ENCODE measurements at regions not wholly inside any gene's neighbourhood (a gene's known extent, or its start where the extent isn't known, plus 50 kb on each side); places are given as distances from the start of the nearest gene placed in this dataset.

GRCh38 chr2:40043641-40044040 is 264.6 kb upstream of the THUMPD2 start:
- TF ChIP-seq GATA2 (IDR thresholded peaks at IDR 0.05; ENCODE audit: low read depth, low read length): no peak
- no peak for TF ChIP-seq GATA3 (IDR thresholded peaks at IDR 0.05; ENCODE audit: low read depth, low read length)

GRCh38 chr2:40043191-40043590 is 264.1 kb upstream of the THUMPD2 start:
- no peak for TF ChIP-seq GATA2 (IDR thresholded peaks at IDR 0.05; ENCODE audit: low read depth, low read length)

DNA sequence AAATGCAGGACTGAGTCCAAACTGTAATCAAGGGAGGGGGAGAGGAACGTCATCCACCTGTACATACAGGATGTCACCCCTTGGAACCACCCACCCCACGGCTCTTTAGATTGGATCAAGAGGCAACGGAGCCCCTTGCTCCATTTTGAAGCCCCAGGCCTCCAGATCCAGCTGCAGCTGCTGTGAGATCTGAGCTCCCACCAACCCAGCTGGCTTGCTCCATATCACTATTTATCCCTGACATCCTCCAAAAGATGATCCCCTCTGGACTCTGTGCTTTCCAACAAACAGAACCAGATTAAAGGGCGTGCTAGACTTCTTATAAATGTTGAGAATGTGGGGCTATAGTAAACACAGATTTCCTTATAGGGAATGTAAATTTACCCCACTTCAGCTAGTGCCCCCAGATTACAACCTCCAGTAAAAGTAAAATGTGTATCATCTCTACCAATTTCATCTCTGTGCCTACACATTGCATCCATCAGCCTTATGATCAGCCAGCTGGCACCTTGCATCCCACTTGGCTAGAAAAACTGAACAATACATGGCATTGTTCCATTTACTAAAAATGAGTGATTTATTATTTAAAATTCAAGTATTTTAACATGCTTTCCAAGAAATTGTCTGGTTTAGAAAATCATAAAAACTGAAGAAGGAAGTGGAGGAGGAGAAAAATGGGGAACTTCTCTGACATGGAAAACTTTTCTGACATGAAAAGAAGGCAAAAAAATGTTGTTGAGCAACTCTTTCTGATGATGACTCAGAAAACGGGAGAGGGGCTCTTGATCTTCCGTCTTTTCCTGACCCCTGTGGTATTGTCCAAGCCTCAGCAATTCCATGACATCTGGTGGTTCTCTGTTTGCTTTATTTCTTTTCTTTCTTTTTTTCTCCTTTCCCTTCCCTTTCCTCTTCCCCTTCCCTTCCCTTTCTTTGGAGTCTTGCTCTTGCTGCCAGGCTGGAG is 262.6 kb upstream of the THUMPD2 start:
- TF ChIP-seq GATA2 (IDR thresholded peaks at IDR 0.05; ENCODE audit: low read depth, low read length) (no peak), GATA3 (IDR thresholded peaks at IDR 0.05; ENCODE audit: low read depth, low read length) (no peak)

GRCh38 chr2:40039549-40039948 is 260.5 kb upstream of the THUMPD2 start:
- TF ChIP-seq GATA3 (IDR thresholded peaks at IDR 0.05; ENCODE audit: low read depth, low read length) (no peak), GATA2 (IDR thresholded peaks at IDR 0.05; ENCODE audit: low read depth, low read length) (no peak)

- TF ChIP-seq GATA2 (IDR thresholded peaks at IDR 0.05; ENCODE audit: low read depth, low read length) (0 out of 2 replicates have a peak, but pooled peaks have one; percentile 18), GATA3 (IDR thresholded peaks at IDR 0.05; ENCODE audit: low read depth, low read length) (0 out of 2 replicates have a peak, but pooled peaks have one; percentile 38)
Measured at GRCh38 chr2:40038646-40039045, 259.6 kb upstream of the THUMPD2 start.

DNA sequence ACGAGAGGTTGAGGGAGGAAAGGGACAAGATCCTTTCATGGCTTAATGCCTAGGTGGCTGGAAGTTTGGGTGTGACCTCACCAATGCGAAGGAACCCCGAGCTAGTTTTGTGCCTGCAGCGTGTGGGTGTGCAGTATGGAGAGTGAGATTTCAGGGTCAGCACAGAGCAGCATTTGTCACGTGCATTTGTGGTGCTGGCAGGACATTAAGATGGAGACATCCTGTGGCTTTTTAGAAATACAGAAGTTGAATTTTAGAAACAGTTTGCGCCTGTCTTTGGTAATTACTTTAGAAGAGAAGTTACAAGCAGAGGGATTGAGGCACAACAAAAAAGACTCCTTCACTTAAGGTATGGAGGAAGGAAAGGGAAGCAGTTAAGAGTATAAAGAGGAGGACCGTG is 258.2 kb upstream of the THUMPD2 start:
- TF ChIP-seq GATA3 (IDR thresholded peaks at IDR 0.05; ENCODE audit: low read depth, low read length) (no peak), GATA2 (IDR thresholded peaks at IDR 0.05; ENCODE audit: low read depth, low read length) (no peak)

DNA sequence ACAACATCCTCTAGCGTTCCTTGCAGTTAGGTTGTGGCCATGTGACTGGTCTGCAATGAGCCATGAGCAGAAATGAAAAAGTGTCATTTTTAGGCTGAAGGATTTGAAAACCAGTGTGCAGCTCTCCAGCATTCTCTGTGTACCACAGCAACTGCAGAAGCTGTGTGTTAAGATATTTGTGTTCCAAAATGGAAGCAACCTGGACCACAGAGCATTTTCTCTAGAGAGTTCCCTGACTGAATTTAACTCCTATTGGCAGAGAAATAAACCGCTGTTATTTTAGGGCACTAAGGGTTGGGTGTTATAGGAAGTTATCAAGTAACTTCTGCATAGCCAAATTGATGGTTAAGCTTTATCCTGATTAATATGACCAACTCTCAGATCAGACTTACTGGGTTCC is 257.2 kb upstream of the THUMPD2 start:
- no peak for TF ChIP-seq GATA3 (IDR thresholded peaks at IDR 0.05; ENCODE audit: low read depth, low read length)
- TF ChIP-seq GATA2 (IDR thresholded peaks at IDR 0.05; ENCODE audit: low read depth, low read length): no peak

DNA sequence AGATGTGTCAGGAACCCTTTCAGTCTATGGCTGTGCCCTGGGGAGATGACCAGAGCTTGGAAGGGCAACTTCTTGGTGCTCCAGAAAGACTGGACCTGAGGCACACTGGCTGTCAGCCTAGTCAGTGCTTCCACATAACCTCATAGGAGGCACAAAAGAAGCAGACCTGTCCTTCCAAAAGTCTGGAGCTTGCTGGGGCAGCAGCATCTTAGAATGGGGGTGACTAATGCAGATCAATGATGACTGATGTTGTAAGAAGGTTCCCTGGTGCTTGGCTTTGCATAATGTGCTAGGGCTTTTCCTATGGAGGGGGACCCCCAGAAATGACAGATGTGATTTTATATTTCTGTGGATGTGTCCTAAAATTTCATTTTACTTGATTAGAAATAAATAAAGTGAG is 255.7 kb upstream of the THUMPD2 start:
- TF ChIP-seq GATA3 (IDR thresholded peaks at IDR 0.05; ENCODE audit: low read depth, low read length) (no peak), GATA2 (IDR thresholded peaks at IDR 0.05; ENCODE audit: low read depth, low read length) (no peak)

GRCh38 chr2:40034198-40034597 is 255.1 kb upstream of the THUMPD2 start:
- no peak for TF ChIP-seq GATA2 (IDR thresholded peaks at IDR 0.05; ENCODE audit: low read depth, low read length)

GRCh38 chr2:40033781-40034180 is 254.7 kb upstream of the THUMPD2 start:
- TF ChIP-seq GATA2 (IDR thresholded peaks at IDR 0.05; ENCODE audit: low read depth, low read length): no peak
- no peak for TF ChIP-seq GATA3 (IDR thresholded peaks at IDR 0.05; ENCODE audit: low read depth, low read length)

GRCh38 chr2:40032650-40033319 is 253.7 kb upstream of the THUMPD2 start:
- TF ChIP-seq GATA3 (IDR thresholded peaks at IDR 0.05; ENCODE audit: low read depth, low read length): no peak
- no peak for TF ChIP-seq GATA2 (IDR thresholded peaks at IDR 0.05; ENCODE audit: low read depth, low read length)

- TF ChIP-seq GATA2 (IDR thresholded peaks at IDR 0.05; ENCODE audit: low read depth, low read length) (no peak), GATA3 (IDR thresholded peaks at IDR 0.05; ENCODE audit: low read depth, low read length) (no peak)
Measured at GRCh38 chr2:40030456-40030975, 251.5 kb upstream of the THUMPD2 start.

DNA sequence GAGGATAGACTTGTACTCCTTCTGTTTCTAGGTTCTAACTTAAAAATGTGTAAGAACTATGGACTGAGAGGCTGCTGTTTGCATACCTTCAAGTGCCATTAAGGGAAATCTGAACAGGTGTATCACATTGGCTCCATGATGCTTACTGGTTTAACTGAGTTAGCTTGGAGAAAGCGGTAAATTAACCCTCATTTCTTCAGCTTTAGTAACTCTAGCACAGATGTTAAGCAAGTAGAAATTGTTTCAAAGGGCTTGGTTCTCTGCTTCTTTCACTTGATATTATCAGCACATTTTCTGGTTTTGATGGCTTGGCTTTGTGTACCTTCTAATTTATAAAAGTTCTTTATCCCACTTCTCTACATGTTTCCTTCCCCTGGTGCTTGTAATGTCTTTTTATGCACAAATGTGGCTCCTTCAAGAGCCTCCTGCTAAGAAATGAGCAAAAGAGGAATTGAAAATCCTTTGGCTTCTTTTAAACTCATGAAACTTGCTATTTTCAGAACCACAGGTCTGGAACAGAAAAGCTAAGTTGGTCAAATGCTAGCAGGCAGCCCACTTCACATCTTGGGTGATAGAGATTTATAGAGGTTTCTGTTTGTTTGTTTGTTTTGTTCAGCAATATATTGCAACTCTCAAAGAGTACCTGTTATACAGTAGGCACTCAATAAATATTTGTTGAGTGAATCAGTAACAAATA is 249.9 kb upstream of the THUMPD2 start:
- TF ChIP-seq GATA3 (IDR thresholded peaks at IDR 0.05; ENCODE audit: low read depth, low read length): no peak
- no peak for TF ChIP-seq GATA2 (IDR thresholded peaks at IDR 0.05; ENCODE audit: low read depth, low read length)

DNA sequence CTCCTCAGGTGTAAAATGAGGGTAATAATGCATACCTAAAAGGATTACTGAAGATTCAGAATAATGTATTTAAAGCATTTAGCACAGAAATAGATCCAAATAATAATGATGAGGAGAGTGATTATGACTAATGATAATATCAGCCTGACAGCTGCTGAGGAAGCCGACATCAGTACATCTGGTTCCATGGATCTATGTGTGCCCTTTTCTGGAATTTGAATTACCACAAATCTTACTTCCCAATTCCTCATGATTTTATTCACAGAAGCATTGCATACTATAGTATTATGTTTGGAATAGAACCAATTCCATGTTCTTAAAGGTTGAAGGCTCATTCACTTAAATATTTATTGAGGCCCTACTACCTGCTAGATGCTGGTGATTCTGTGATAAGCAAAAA is 248.9 kb upstream of the THUMPD2 start:
- no peak for TF ChIP-seq GATA3 (IDR thresholded peaks at IDR 0.05; ENCODE audit: low read depth, low read length)
- TF ChIP-seq GATA2 (IDR thresholded peaks at IDR 0.05; ENCODE audit: low read depth, low read length): no peak

Measured in SH-SY5Y (cell line).